ENCODE measurements at regions not wholly inside any gene's neighbourhood (a gene's known extent, or its start where the extent isn't known, plus 50 kb on each side); places are given as distances from the start of the nearest gene placed in this dataset.

DNA sequence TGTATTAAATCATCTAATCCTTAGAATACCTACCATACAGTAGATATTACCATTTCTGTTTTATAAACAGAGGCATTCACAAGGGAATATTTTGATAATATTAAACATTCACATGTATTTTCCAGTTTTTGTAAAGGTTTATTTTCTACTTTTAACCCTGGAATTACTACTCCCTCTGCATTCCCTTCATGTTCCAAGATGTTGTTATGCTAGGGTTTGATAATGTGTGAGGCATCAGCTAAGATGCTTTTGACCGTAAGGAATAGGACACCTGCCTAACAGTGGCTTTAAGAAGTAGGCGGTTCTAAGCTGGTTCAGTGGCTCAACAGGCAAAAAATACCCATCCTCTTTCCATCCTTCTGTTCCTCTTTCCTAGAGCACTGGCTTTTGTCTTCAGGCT lies 131.9 kb upstream of the USP24 start:
- no peak for TF ChIP-seq POLR2AphosphoS5 (IDR thresholded peaks at IDR 0.05; ENCODE audit: low read depth, low read length)
- no peak for TF ChIP-seq POLR2A (IDR thresholded peaks at IDR 0.05; ENCODE audit: low read depth, low read length)
